H9 (cell line): ENCODE measurements at regions not wholly inside any gene's neighbourhood (a gene's known extent, or its start where the extent isn't known, plus 50 kb on each side); places are given as distances from the start of the nearest gene placed in this dataset.

Source experiments
- DNase-seq: peaks from one replicate; pipeline ENCODE4 v3.0.0-alpha.2; 2017
- H2AFZ ChIP-seq: one replicate; pipeline ENCODE4 v1.6.1; 2013; ENCODE audit warnings: mild to moderate bottlenecking, low read length, control low read depth, moderate library complexity
- H2AK5ac ChIP-seq: 2 replicates; pipeline ENCODE4 v1.6.1; 2013; ENCODE audit warnings: low read length, control low read depth, mixed read lengths; ENCODE audit not compliant: insufficient read length
- H2BK120ac ChIP-seq: one replicate; pipeline ENCODE4 v1.6.1; 2013; ENCODE audit warnings: low read depth, mild to moderate bottlenecking, low read length, control low read depth, inconsistent platforms; ENCODE audit not compliant: poor library complexity, severe bottlenecking
- H2BK12ac ChIP-seq: 2 replicates; pipeline ENCODE4 v1.6.1; 2013; ENCODE audit warnings: low read length, control low read depth, mixed read lengths, low read depth; ENCODE audit not compliant: insufficient read length
- H2BK15ac ChIP-seq: 2 replicates; pipeline ENCODE4 v1.6.1; 2013; ENCODE audit warnings: low read depth, low read length, control low read depth
- H2BK20ac ChIP-seq: one replicate; pipeline ENCODE4 v1.6.1; 2013; ENCODE audit warnings: low read depth, mild to moderate bottlenecking, low read length, control low read depth, inconsistent platforms; ENCODE audit not compliant: poor library complexity, severe bottlenecking
- H2BK5ac ChIP-seq: 2 replicates; pipeline ENCODE4 v1.6.1; 2013; ENCODE audit warnings: low read length, control low read depth, mixed read lengths; ENCODE audit not compliant: insufficient read length
- H3K14ac ChIP-seq: 2 replicates; pipeline ENCODE4 v1.6.1; 2013; ENCODE audit warnings: low read length, control low read depth; ENCODE audit not compliant: insufficient read depth
- H3K18ac ChIP-seq: 2 replicates; pipeline ENCODE4 v1.6.1; 2013; ENCODE audit warnings: low read depth, mild to moderate bottlenecking, mixed read lengths, low read length, control low read depth; ENCODE audit not compliant: insufficient read length
- H3K23ac ChIP-seq: 2 replicates; pipeline ENCODE4 v1.6.1; 2013; ENCODE audit warnings: low read length, control low read depth, mixed read lengths, low read depth; ENCODE audit not compliant: insufficient read length
- H3K23me2 ChIP-seq: 2 replicates; pipeline ENCODE4 v1.6.1; 2013; ENCODE audit warnings: low read depth, mild to moderate bottlenecking, mixed read lengths, low read length, control low read depth; ENCODE audit not compliant: insufficient read length, poor library complexity, severe bottlenecking
- H3K27ac ChIP-seq: 2 replicates; pipeline ENCODE4 v1.5.1; 2013; ENCODE audit warnings: low read length, control low read depth, mixed read lengths, low read depth; ENCODE audit not compliant: insufficient read length
- H3K27me3 ChIP-seq: 2 replicates; pipeline ENCODE4 v1.6.1; 2013; ENCODE audit warnings: low read length, control low read depth, inconsistent platforms; ENCODE audit not compliant: insufficient read depth
- H3K4ac ChIP-seq: 2 replicates; pipeline ENCODE4 v1.6.1; 2013; ENCODE audit warnings: low read depth, mild to moderate bottlenecking, control low read depth, inconsistent platforms, low read length, moderate library complexity
- H3K4me1 ChIP-seq: 2 replicates; pipeline ENCODE4 v1.6.1; 2013; ENCODE audit warnings: low read length, control low read depth, inconsistent platforms; ENCODE audit not compliant: insufficient read depth
- H3K4me2 ChIP-seq: 2 replicates; pipeline ENCODE4 v1.6.1; 2013; ENCODE audit warnings: low read length, control low read depth, mixed read lengths; ENCODE audit not compliant: insufficient read length, insufficient read depth
- H3K56ac ChIP-seq: 2 replicates; pipeline ENCODE4 v1.6.1; 2013; ENCODE audit warnings: low read depth, mild to moderate bottlenecking, mixed read lengths, low read length, control low read depth; ENCODE audit not compliant: insufficient read length
- H3K79me1 ChIP-seq: 2 replicates; pipeline ENCODE4 v1.6.1; 2013; ENCODE audit warnings: low read depth, mild to moderate bottlenecking, moderate library complexity, low read length, control low read depth, inconsistent platforms; ENCODE audit not compliant: insufficient read depth, poor library complexity, severe bottlenecking
- H3K79me2 ChIP-seq: 2 replicates; pipeline ENCODE4 v1.6.1; 2013; ENCODE audit warnings: low read length, control low read depth, inconsistent platforms; ENCODE audit not compliant: insufficient read depth
- H3K9ac ChIP-seq: 2 replicates; pipeline ENCODE4 v1.6.1; 2013; ENCODE audit warnings: low read length, control low read depth, mixed read lengths; ENCODE audit not compliant: insufficient read length; ENCODE audit errors: extremely low read depth
- H3K9me3 ChIP-seq: one replicate; pipeline ENCODE4 v1.6.1; 2013; ENCODE audit warnings: low read depth, low read length, inconsistent platforms; ENCODE audit not compliant: control insufficient read depth
- H3T11ph ChIP-seq: one replicate; pipeline ENCODE4 v1.6.1; 2013; ENCODE audit warnings: mild to moderate bottlenecking, low read length, control low read depth, inconsistent platforms
- H4K20me1 ChIP-seq: one replicate; pipeline ENCODE4 v1.6.1; 2013; ENCODE audit not compliant: control insufficient read depth, insufficient read length, insufficient read depth
- H4K5ac ChIP-seq: 2 replicates; pipeline ENCODE4 v1.6.1; 2013; ENCODE audit warnings: low read depth, mild to moderate bottlenecking, mixed read lengths, low read length, control low read depth; ENCODE audit not compliant: insufficient read length
- H4K8ac ChIP-seq: replicated peaks from 2 replicates; pipeline ENCODE4 v1.6.1; 2013; ENCODE audit warnings: low read length, control low read depth, mixed read lengths, low read depth; ENCODE audit not compliant: insufficient read length
- H4K91ac ChIP-seq: 2 replicates; pipeline ENCODE4 v1.6.1; 2013; ENCODE audit warnings: low read depth, mild to moderate bottlenecking, moderate library complexity, mixed read lengths, low read length, control low read depth; ENCODE audit not compliant: insufficient read length
- H3K27ac Mint-ChIP-seq, 3 experiments: 2 replicates in 2 of 3; 3 replicates in 1 of 3; pipeline ENCODE4 v1.8.0; 2020 to 2021; ENCODE audit warnings: mixed read lengths in 3 of 3, mild to moderate bottlenecking in 1 of 3, moderate library complexity in 1 of 3
- H3K27me3 Mint-ChIP-seq: 2 replicates; pipeline ENCODE4 v1.8.0; 2021; ENCODE audit warnings: low read depth, mild to moderate bottlenecking, moderate library complexity, mixed read lengths
- H3K36me3 Mint-ChIP-seq, 3 experiments: 2 replicates in 2 of 3; 3 replicates in 1 of 3; pipeline ENCODE4 v1.8.0; 2020 to 2021; ENCODE audit warnings: low read depth in 3 of 3, mixed read lengths in 3 of 3; ENCODE audit not compliant: insufficient read depth in 1 of 3
- H3K4me1 Mint-ChIP-seq, 2 experiments: 2 replicates each; pipeline ENCODE4 v1.8.0; 2020; ENCODE audit warnings: mixed read lengths in 2 of 2
- H3K4me3 Mint-ChIP-seq, 2 experiments: 2 replicates in 1 of 2; 3 replicates in 1 of 2; pipeline ENCODE4 v1.8.0; 2020 to 2021; ENCODE audit warnings: mild to moderate bottlenecking in 2 of 2, mixed read lengths in 2 of 2, moderate library complexity in 1 of 2
- H3K9me3 Mint-ChIP-seq, 2 experiments: 2 replicates in 1 of 2; 3 replicates in 1 of 2; pipeline ENCODE4 v1.8.0; 2020; ENCODE audit warnings: mild to moderate bottlenecking in 2 of 2, mixed read lengths in 2 of 2, moderate library complexity in 1 of 2
- CTCF ChIP-seq: fragments of 200-600 bp; sonication (generic); conservative IDR thresholded peaks from 3 replicates; pipeline ENCODE4 v1.8.0; 2021; ENCODE audit warnings: antibody characterized with exemption, mild to moderate bottlenecking
- WGBS: extraction: QIAGEN DNeasy Blood & Tissue Kit; methylation state at CpG from one replicate; pipeline ENCODE4 v1.1.7; 2013; ENCODE audit warnings: missing lambda C conversion rate, low lambda C conversion rate, mixed read lengths; ENCODE audit not compliant: insufficient read length; ENCODE audit errors: extremely low coverage; 5-methylcytosine and 5-hydroxymethylcytosine counted together

GRCh38 chr6:104064876-104065275 is 794.8 kb downstream of the HACE1 start:
- Histone ChIP-seq H3K4ac (no peak overlapping the region), H2AK5ac (no peak overlapping the region), H4K5ac (no peak overlapping the region), H4K91ac (no peak overlapping the region), H3K4me2 (no peak overlapping the region), H2BK120ac (no peak overlapping the region), H3K14ac (no peak overlapping the region), H3K23me2 (no peaks in the 10 kb centered on the region), H3K27ac (no peak overlapping the region), H2BK20ac (no peak overlapping the region), H4K8ac (no peak overlapping the region), H3T11ph (no peak overlapping the region), H3K27me3 (no peaks in the 10 kb centered on the region), H3K9me3 (no peaks in the 10 kb centered on the region), H2AFZ (no peak overlapping the region), H2BK5ac (no peak overlapping the region), H3K79me2 (no peaks in the 10 kb centered on the region), H3K56ac (no peak overlapping the region), H3K23ac (no peak overlapping the region), H4K20me1 (no peaks in the 10 kb centered on the region), H3K9ac (no peak overlapping the region), H2BK15ac (no peak overlapping the region), H3K18ac (no peak overlapping the region), H3K4me1 (no peaks in the 10 kb centered on the region), H2BK12ac (no peak overlapping the region), H3K79me1 (no peaks in the 10 kb centered on the region)
- Mint-ChIP-seq H3K9me3 (no peaks in the 10 kb centered on the region), H3K27me3 (no peaks in the 10 kb centered on the region), H3K27ac (no peak overlapping the region), H3K4me1 (peaks cover 0 to 4% of the 10 kb centered on the region in 2 experiments; a peak in 1 of 4 replicates), H3K36me3 (no peaks in the 10 kb centered on the region), H3K4me3 (no peak overlapping the region)
- no CpG with 5 or more reads among the region's 8 CpGs for WGBS
- TF ChIP-seq CTCF: no peak
- DNase-seq: no peak
